MM.1S (cell line): ENCODE measurements at regions not wholly inside any gene's neighbourhood (a gene's known extent, or its start where the extent isn't known, plus 50 kb on each side); places are given as distances from the start of the nearest gene placed in this dataset.

Experiments used
- DNase-seq: peaks from one replicate; pipeline ENCODE4 v3.0.0-alpha.2; 2015
- H2AFZ ChIP-seq: fragments of 300-600 bp; sonication (generic); 2 replicates; pipeline ENCODE4 v1.6.0; 2016; ENCODE audit warnings: antibody characterized with exemption, low read length
- H3F3A ChIP-seq: fragments of 300-600 bp; sonication (generic); 2 replicates; pipeline ENCODE4 v1.6.1; 2016; ENCODE audit warnings: mild to moderate bottlenecking, antibody characterized with exemption, low read length, moderate library complexity, mixed read lengths; ENCODE audit not compliant: insufficient read depth
- H3K27ac ChIP-seq: fragments of 300-600 bp; sonication (generic); 2 replicates; pipeline ENCODE4 v1.5.1; 2016; ENCODE audit warnings: mild to moderate bottlenecking, low read length
- H3K27me3 ChIP-seq: fragments of 300-600 bp; sonication (generic); replicated peaks from 2 replicates; pipeline ENCODE4 v1.6.0; 2016; ENCODE audit warnings: low read length; ENCODE audit not compliant: insufficient read depth
- H3K36me3 ChIP-seq: fragments of 300-600 bp; sonication (generic); replicated peaks from 2 replicates; pipeline ENCODE4 v1.6.1; 2016; ENCODE audit warnings: mild to moderate bottlenecking, low read length, mixed read lengths; ENCODE audit not compliant: insufficient read depth
- H3K4me1 ChIP-seq: fragments of 300-600 bp; sonication (generic); 2 replicates; pipeline ENCODE4 v1.6.1; 2016; ENCODE audit warnings: low read length, mixed read lengths
- H3K4me2 ChIP-seq: fragments of 300-600 bp; sonication (generic); 2 replicates; pipeline ENCODE4 v1.6.0; 2016; ENCODE audit warnings: low read depth, low read length
- H3K4me3 ChIP-seq: fragments of 300-600 bp; sonication (generic); 2 replicates; pipeline ENCODE4 v1.5.1; 2016; ENCODE audit warnings: low read length, mixed read lengths
- H3K79me2 ChIP-seq: fragments of 300-600 bp; sonication (generic); 2 replicates; pipeline ENCODE4 v1.6.1; 2016; ENCODE audit warnings: mixed run types, low read length, mixed read lengths
- H3K9ac ChIP-seq: fragments of 300-600 bp; sonication (generic); 2 replicates; pipeline ENCODE4 v1.6.1; 2016; ENCODE audit warnings: low read length, mixed read lengths
- H3K9me2 ChIP-seq: fragments of 300-600 bp; sonication (generic); replicated peaks from 2 replicates; pipeline ENCODE4 v1.6.1; 2016; ENCODE audit warnings: mild to moderate bottlenecking, low read length, mixed read lengths; ENCODE audit not compliant: insufficient read depth
- H3K9me3 ChIP-seq: fragments of 300-600 bp; sonication (generic); replicated peaks from 2 replicates; pipeline ENCODE4 v1.6.1; 2016; ENCODE audit warnings: mild to moderate bottlenecking, low read length, mixed read lengths; ENCODE audit not compliant: insufficient read depth
- H4K20me1 ChIP-seq: fragments of 300-600 bp; sonication (generic); 2 replicates; pipeline ENCODE4 v1.6.1; 2016; ENCODE audit warnings: mild to moderate bottlenecking, low read length, moderate library complexity, mixed read lengths; ENCODE audit not compliant: insufficient read depth
- EZH2 ChIP-seq: fragments of 300-600 bp; sonication (generic); optimal IDR thresholded peaks from 2 replicates; pipeline ENCODE3; 2017; ENCODE audit warnings: low read depth, mild to moderate bottlenecking, antibody characterized with exemption, low read length, mixed read lengths
- EZH2phosphoT487 ChIP-seq: fragments of 300-600 bp; sonication (generic); IDR thresholded peaks from 2 replicates; pipeline ENCODE4 v1.6.1; 2018; ENCODE audit warnings: antibody characterized with exemption, low read length
- TF ChIP-seq, protein P1 (sequence below): fragments of 300-600 bp; sonication (generic); IDR thresholded peaks from 2 replicates; pipeline ENCODE4 v1.5.1; 2016; ENCODE audit warnings: antibody characterized with exemption, low read length, mixed read lengths

DNA sequence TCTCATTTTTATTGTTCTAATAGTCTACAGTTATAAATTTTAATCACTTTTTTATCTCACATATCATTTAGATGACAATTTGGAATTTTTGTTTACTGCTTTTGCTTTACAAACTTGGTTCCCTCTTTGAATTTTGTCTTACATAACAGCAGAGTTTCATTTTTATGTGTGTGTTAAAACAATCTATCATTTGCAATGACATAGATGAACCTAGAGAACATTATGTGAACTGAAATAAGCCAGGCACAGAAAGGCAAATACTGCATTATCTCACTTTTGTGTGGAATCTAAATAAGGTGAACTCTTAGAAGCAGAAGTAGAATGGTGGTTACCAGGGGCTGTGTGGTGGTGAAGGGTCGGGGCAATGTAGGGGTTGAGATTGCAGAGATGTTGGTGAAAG lies 170.7 kb downstream of the GASK1B start:
- Histone ChIP-seq H4K20me1 (no peaks in the 10 kb centered on the region), H3K4me1 (no peaks in the 10 kb centered on the region), H3K27me3 (no peaks in the 10 kb centered on the region), H2AFZ (no peak overlapping the region), H3F3A (no peaks in the 10 kb centered on the region), H3K79me2 (no peaks in the 10 kb centered on the region), H3K36me3 (no peaks in the 10 kb centered on the region), H3K9me2 (no peaks in the 10 kb centered on the region), H3K9me3 (no peaks in the 10 kb centered on the region), H3K27ac (no peak overlapping the region), H3K9ac (no peak overlapping the region), H3K4me2 (no peak overlapping the region), H3K4me3 (no peak overlapping the region)
- no peak for DNase-seq
- TF ChIP-seq EZH2phosphoT487: no peak
- TF ChIP-seq, protein P1, sequence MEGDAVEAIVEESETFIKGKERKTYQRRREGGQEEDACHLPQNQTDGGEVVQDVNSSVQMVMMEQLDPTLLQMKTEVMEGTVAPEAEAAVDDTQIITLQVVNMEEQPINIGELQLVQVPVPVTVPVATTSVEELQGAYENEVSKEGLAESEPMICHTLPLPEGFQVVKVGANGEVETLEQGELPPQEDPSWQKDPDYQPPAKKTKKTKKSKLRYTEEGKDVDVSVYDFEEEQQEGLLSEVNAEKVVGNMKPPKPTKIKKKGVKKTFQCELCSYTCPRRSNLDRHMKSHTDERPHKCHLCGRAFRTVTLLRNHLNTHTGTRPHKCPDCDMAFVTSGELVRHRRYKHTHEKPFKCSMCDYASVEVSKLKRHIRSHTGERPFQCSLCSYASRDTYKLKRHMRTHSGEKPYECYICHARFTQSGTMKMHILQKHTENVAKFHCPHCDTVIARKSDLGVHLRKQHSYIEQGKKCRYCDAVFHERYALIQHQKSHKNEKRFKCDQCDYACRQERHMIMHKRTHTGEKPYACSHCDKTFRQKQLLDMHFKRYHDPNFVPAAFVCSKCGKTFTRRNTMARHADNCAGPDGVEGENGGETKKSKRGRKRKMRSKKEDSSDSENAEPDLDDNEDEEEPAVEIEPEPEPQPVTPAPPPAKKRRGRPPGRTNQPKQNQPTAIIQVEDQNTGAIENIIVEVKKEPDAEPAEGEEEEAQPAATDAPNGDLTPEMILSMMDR: no peak
- TF ChIP-seq EZH2: no peak

DNA sequence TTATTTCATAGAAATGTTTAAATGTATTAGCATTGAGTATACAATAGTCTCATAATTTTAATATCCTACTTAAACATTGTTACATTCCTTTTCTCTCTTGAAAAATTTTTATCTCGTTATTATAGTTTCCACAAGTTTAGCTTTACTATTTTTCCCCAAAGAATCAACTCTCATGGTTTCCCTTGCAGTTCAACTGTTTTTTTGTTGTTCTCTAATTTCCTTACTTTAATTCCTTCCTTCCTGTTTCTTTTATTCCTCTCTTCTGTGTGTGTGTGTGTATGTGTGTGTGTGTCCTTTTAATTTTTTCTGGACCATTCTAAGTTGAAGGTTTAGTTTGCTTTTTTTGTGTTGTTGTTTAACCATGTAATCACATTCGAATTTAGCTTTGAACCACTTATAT lies 171.1 kb downstream of the GASK1B start:
- Histone ChIP-seq H3K36me3 (no peaks in the 10 kb centered on the region), H3K9me3 (no peaks in the 10 kb centered on the region), H2AFZ (no peak overlapping the region), H3K4me1 (no peaks in the 10 kb centered on the region), H3K9me2 (no peaks in the 10 kb centered on the region), H3K4me2 (no peak overlapping the region), H3K27me3 (no peaks in the 10 kb centered on the region), H3F3A (no peaks in the 10 kb centered on the region), H3K79me2 (no peaks in the 10 kb centered on the region), H3K9ac (no peak overlapping the region), H3K27ac (no peak overlapping the region), H4K20me1 (no peaks in the 10 kb centered on the region), H3K4me3 (no peak overlapping the region)
- no peak for DNase-seq
- no peak for TF ChIP-seq EZH2phosphoT487
- TF ChIP-seq EZH2: no peak
- TF ChIP-seq, protein P1: no peak

DNA sequence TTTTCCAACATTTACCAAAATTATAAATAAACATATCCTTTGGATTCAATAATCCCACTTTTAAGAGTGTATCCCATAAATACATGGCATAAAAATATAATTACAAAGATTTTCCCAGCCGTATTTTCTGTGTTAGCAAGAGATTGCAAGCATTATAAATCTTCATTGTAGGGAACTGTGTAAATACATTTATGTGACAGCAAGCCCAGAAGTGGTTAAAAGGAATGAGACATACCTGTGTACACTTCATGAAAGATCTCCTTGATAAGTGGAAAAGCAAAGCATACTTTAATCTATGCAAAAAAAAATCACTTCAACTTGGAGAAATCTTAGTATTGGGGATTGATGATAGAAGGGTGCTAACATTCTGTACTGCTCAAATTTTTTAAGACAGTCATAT lies 173.1 kb downstream of the GASK1B start:
- no peaks in the 10 kb centered on the region for H3K9me2 ChIP-seq

More for the DNA sequence above, 173.1 kb downstream of the GASK1B start:
- Histone ChIP-seq H3K4me1 (no peaks in the 10 kb centered on the region), H3K9ac (no peak overlapping the region), H3K9me3 (no peaks in the 10 kb centered on the region), H4K20me1 (no peaks in the 10 kb centered on the region), H3K27me3 (no peaks in the 10 kb centered on the region), H3K4me2 (no peak overlapping the region), H3F3A (no peaks in the 10 kb centered on the region), H3K79me2 (no peaks in the 10 kb centered on the region), H3K4me3 (no peak overlapping the region), H2AFZ (no peak overlapping the region), H3K36me3 (no peaks in the 10 kb centered on the region), H3K27ac (no peak overlapping the region)
- no peak for DNase-seq
- TF ChIP-seq, protein P1: no peak
- TF ChIP-seq EZH2phosphoT487: no peak
